ENCODE measurements at regions not wholly inside any gene's neighbourhood (a gene's known extent, or its start where the extent isn't known, plus 50 kb on each side); places are given as distances from the start of the nearest gene placed in this dataset.

- Histone ChIP-seq H3K27ac (no peak overlapping the region), H3K27me3 (no peaks in the 10 kb centered on the region), H3K9me3 (peaks cover 0 to 12% of the 10 kb centered on the region in 2 donors), H3K4me1 (no peaks in the 10 kb centered on the region), H3K36me3 (no peaks in the 10 kb centered on the region), H3K4me3 (no peak overlapping the region)
- ATAC-seq, result no peak
- intact Hi-C loops (cut with DNase I), result no loop called here
- no peak for DNase-seq
- no peak for TF ChIP-seq CTCF (IDR thresholded peaks at IDR 0.05)
Measured at GRCh38 chr16:51698647-51699046, 547.6 kb upstream of the SALL1 start.

GRCh38 chr16:51697454-51697853, 546.4 kb upstream of the SALL1 start:
- Histone ChIP-seq H3K4me3 (no peak overlapping the region), H3K27me3 (no peaks in the 10 kb centered on the region), H3K9me3 (peaks cover 0 to 15% of the 10 kb centered on the region in 2 donors), H3K27ac (no peak overlapping the region), H3K36me3 (no peaks in the 10 kb centered on the region), H3K4me1 (no peaks in the 10 kb centered on the region)
- ATAC-seq, result no peak
- no peak for TF ChIP-seq CTCF (IDR thresholded peaks at IDR 0.05)
- intact Hi-C loops (cut with DNase I), result no loop called here
- no peak for DNase-seq

GRCh38 chr16:51696376-51696775, 545.3 kb upstream of the SALL1 start:
- no peaks in the 10 kb centered on the region for H3K36me3 ChIP-seq
- peaks cover 0 to 19% of the 10 kb centered on the region in 2 donors for H3K9me3 ChIP-seq
- intact Hi-C loops (cut with DNase I), result no loop called here
- H3K4me1 ChIP-seq, result no peaks in the 10 kb centered on the region
- ATAC-seq (no peak), DNase-seq (no peak)
- H3K4me3 ChIP-seq, result no peak overlapping the region
- no peak overlapping the region for H3K27ac ChIP-seq
- no peaks in the 10 kb centered on the region for H3K27me3 ChIP-seq
- TF ChIP-seq CTCF (IDR thresholded peaks at IDR 0.05), result no peak

- Histone ChIP-seq H3K4me3 (no peak overlapping the region), H3K27me3 (no peaks in the 10 kb centered on the region), H3K36me3 (no peaks in the 10 kb centered on the region), H3K27ac (no peak overlapping the region), H3K4me1 (no peaks in the 10 kb centered on the region), H3K9me3 (peaks cover 0 to 28% of the 10 kb centered on the region in 2 donors)
- DNase-seq (no peak), ATAC-seq (no peak)
- TF ChIP-seq CTCF (IDR thresholded peaks at IDR 0.05), result no peak
- intact Hi-C loops (cut with DNase I), result no loop called here
Measured at GRCh38 chr16:51691109-51691508, 540.0 kb upstream of the SALL1 start.

- intact Hi-C loops (cut with DNase I), result no loop called here
- Histone ChIP-seq H3K27ac (no peak overlapping the region), H3K4me3 (no peak overlapping the region)
Measured at GRCh38 chr16:51685498-51685897, 534.4 kb upstream of the SALL1 start.

More at GRCh38 chr16:51685498-51685897, 534.4 kb upstream of the SALL1 start:
- H3K9me3 ChIP-seq, result peaks cover 0 to 3% of the 10 kb centered on the region in 2 donors
- no peaks in the 10 kb centered on the region for H3K27me3 ChIP-seq
- H3K4me1 ChIP-seq, result no peaks in the 10 kb centered on the region
- TF ChIP-seq CTCF (IDR thresholded peaks at IDR 0.05), result no peak
- H3K36me3 ChIP-seq, result no peaks in the 10 kb centered on the region
- DNase-seq (no peak), ATAC-seq (no peak)
